Occipital lobe (tissue), 1 donor: ENCODE measurements at regions not wholly inside any gene's neighbourhood (a gene's known extent, or its start where the extent isn't known, plus 50 kb on each side); places are given as distances from the start of the nearest gene placed in this dataset.
"Not testable (repeated sequence)": the region's sequence is repeated elsewhere in the genome, so short reads cannot be mapped to it uniquely, and the experiment has no call there.

ENCODE experiments used
- DNase-seq: peaks from one replicate; lab custom pipeline; 2025; lab: John Stamatoyannopoulos, UW

GRCh38 chr11:22042081-22042480, 150.8 kb upstream of the ANO5 start:
- DNase-seq = no peak

GRCh38 chr11:22044126-22044525, 148.8 kb upstream of the ANO5 start:
- DNase-seq = no peak

GRCh38 chr11:22049276-22049675, 143.6 kb upstream of the ANO5 start:
- DNase-seq = no peak

- no peak for DNase-seq
These were observed 127.4 kb upstream of the ANO5 start for GRCh38 chr11:22065472-22065871.

GRCh38 chr11:22069844-22070243, 123.0 kb upstream of the ANO5 start:
- no peak for DNase-seq

GRCh38 chr11:22076271-22076930, 116.5 kb upstream of the ANO5 start:
- DNase-seq = no peak

GRCh38 chr11:22078063-22078462, 114.8 kb upstream of the ANO5 start:
- DNase-seq = no peak

- no peak for DNase-seq
These were observed 113.6 kb upstream of the ANO5 start for GRCh38 chr11:22079133-22079872.

GRCh38 chr11:22082178-22082577, 110.7 kb upstream of the ANO5 start:
- no peak for DNase-seq

GRCh38 chr11:22082788-22083187, 110.1 kb upstream of the ANO5 start:
- DNase-seq = no peak

GRCh38 chr11:22084056-22084455, 108.8 kb upstream of the ANO5 start:
- DNase-seq = no peak

GRCh38 chr11:22084564-22084963, 108.3 kb upstream of the ANO5 start:
- no peak for DNase-seq

- no peak for DNase-seq
These were observed 103.3 kb upstream of the ANO5 start for GRCh38 chr11:22089609-22090008.

GRCh38 chr11:22106566-22106965, 86.3 kb upstream of the ANO5 start:
- DNase-seq = no peak

- no peak for DNase-seq
These were observed 77.3 kb upstream of the ANO5 start for GRCh38 chr11:22115470-22116029.

- not testable (repeated sequence) for DNase-seq
These were observed 64.9 kb upstream of the ANO5 start for GRCh38 chr11:22127981-22128380.

GRCh38 chr11:22130462-22131053, 62.3 kb upstream of the ANO5 start:
- no peak for DNase-seq

- no peak for DNase-seq
These were observed 59.1 kb upstream of the ANO5 start for GRCh38 chr11:22133776-22134175.

GRCh38 chr11:22138264-22138663, 54.6 kb upstream of the ANO5 start:
- DNase-seq = no peak
